H9 (cell line): ENCODE measurements at regions not wholly inside any gene's neighbourhood (a gene's known extent, or its start where the extent isn't known, plus 50 kb on each side); places are given as distances from the start of the nearest gene placed in this dataset.

Experiments
- DNase-seq: peaks from one replicate; pipeline ENCODE4 v3.0.0-alpha.2; 2017
- H2AFZ ChIP-seq: one replicate; pipeline ENCODE4 v1.6.1; 2013; ENCODE audit warnings: mild to moderate bottlenecking, low read length, control low read depth, moderate library complexity
- H2AK5ac ChIP-seq: 2 replicates; pipeline ENCODE4 v1.6.1; 2013; ENCODE audit warnings: low read length, control low read depth, mixed read lengths; ENCODE audit not compliant: insufficient read length
- H2BK120ac ChIP-seq: one replicate; pipeline ENCODE4 v1.6.1; 2013; ENCODE audit warnings: low read depth, mild to moderate bottlenecking, low read length, control low read depth, inconsistent platforms; ENCODE audit not compliant: poor library complexity, severe bottlenecking
- H2BK12ac ChIP-seq: 2 replicates; pipeline ENCODE4 v1.6.1; 2013; ENCODE audit warnings: low read length, control low read depth, mixed read lengths, low read depth; ENCODE audit not compliant: insufficient read length
- H2BK15ac ChIP-seq: 2 replicates; pipeline ENCODE4 v1.6.1; 2013; ENCODE audit warnings: low read depth, low read length, control low read depth
- H2BK20ac ChIP-seq: one replicate; pipeline ENCODE4 v1.6.1; 2013; ENCODE audit warnings: low read depth, mild to moderate bottlenecking, low read length, control low read depth, inconsistent platforms; ENCODE audit not compliant: poor library complexity, severe bottlenecking
- H2BK5ac ChIP-seq: 2 replicates; pipeline ENCODE4 v1.6.1; 2013; ENCODE audit warnings: low read length, control low read depth, mixed read lengths; ENCODE audit not compliant: insufficient read length
- H3K14ac ChIP-seq: 2 replicates; pipeline ENCODE4 v1.6.1; 2013; ENCODE audit warnings: low read length, control low read depth; ENCODE audit not compliant: insufficient read depth
- H3K18ac ChIP-seq: 2 replicates; pipeline ENCODE4 v1.6.1; 2013; ENCODE audit warnings: low read depth, mild to moderate bottlenecking, mixed read lengths, low read length, control low read depth; ENCODE audit not compliant: insufficient read length
- H3K23ac ChIP-seq: 2 replicates; pipeline ENCODE4 v1.6.1; 2013; ENCODE audit warnings: low read length, control low read depth, mixed read lengths, low read depth; ENCODE audit not compliant: insufficient read length
- H3K23me2 ChIP-seq: 2 replicates; pipeline ENCODE4 v1.6.1; 2013; ENCODE audit warnings: low read depth, mild to moderate bottlenecking, mixed read lengths, low read length, control low read depth; ENCODE audit not compliant: insufficient read length, poor library complexity, severe bottlenecking
- H3K27ac ChIP-seq: 2 replicates; pipeline ENCODE4 v1.5.1; 2013; ENCODE audit warnings: low read length, control low read depth, mixed read lengths, low read depth; ENCODE audit not compliant: insufficient read length
- H3K27me3 ChIP-seq: 2 replicates; pipeline ENCODE4 v1.6.1; 2013; ENCODE audit warnings: low read length, control low read depth, inconsistent platforms; ENCODE audit not compliant: insufficient read depth
- H3K4ac ChIP-seq: 2 replicates; pipeline ENCODE4 v1.6.1; 2013; ENCODE audit warnings: low read depth, mild to moderate bottlenecking, control low read depth, inconsistent platforms, low read length, moderate library complexity
- H3K4me1 ChIP-seq: 2 replicates; pipeline ENCODE4 v1.6.1; 2013; ENCODE audit warnings: low read length, control low read depth, inconsistent platforms; ENCODE audit not compliant: insufficient read depth
- H3K4me2 ChIP-seq: 2 replicates; pipeline ENCODE4 v1.6.1; 2013; ENCODE audit warnings: low read length, control low read depth, mixed read lengths; ENCODE audit not compliant: insufficient read length, insufficient read depth
- H3K56ac ChIP-seq: 2 replicates; pipeline ENCODE4 v1.6.1; 2013; ENCODE audit warnings: low read depth, mild to moderate bottlenecking, mixed read lengths, low read length, control low read depth; ENCODE audit not compliant: insufficient read length
- H3K79me1 ChIP-seq: 2 replicates; pipeline ENCODE4 v1.6.1; 2013; ENCODE audit warnings: low read depth, mild to moderate bottlenecking, moderate library complexity, low read length, control low read depth, inconsistent platforms; ENCODE audit not compliant: insufficient read depth, poor library complexity, severe bottlenecking
- H3K79me2 ChIP-seq: 2 replicates; pipeline ENCODE4 v1.6.1; 2013; ENCODE audit warnings: low read length, control low read depth, inconsistent platforms; ENCODE audit not compliant: insufficient read depth
- H3K9ac ChIP-seq: 2 replicates; pipeline ENCODE4 v1.6.1; 2013; ENCODE audit warnings: low read length, control low read depth, mixed read lengths; ENCODE audit not compliant: insufficient read length; ENCODE audit errors: extremely low read depth
- H3K9me3 ChIP-seq: one replicate; pipeline ENCODE4 v1.6.1; 2013; ENCODE audit warnings: low read depth, low read length, inconsistent platforms; ENCODE audit not compliant: control insufficient read depth
- H3T11ph ChIP-seq: one replicate; pipeline ENCODE4 v1.6.1; 2013; ENCODE audit warnings: mild to moderate bottlenecking, low read length, control low read depth, inconsistent platforms
- H4K20me1 ChIP-seq: one replicate; pipeline ENCODE4 v1.6.1; 2013; ENCODE audit not compliant: control insufficient read depth, insufficient read length, insufficient read depth
- H4K5ac ChIP-seq: 2 replicates; pipeline ENCODE4 v1.6.1; 2013; ENCODE audit warnings: low read depth, mild to moderate bottlenecking, mixed read lengths, low read length, control low read depth; ENCODE audit not compliant: insufficient read length
- H4K8ac ChIP-seq: replicated peaks from 2 replicates; pipeline ENCODE4 v1.6.1; 2013; ENCODE audit warnings: low read length, control low read depth, mixed read lengths, low read depth; ENCODE audit not compliant: insufficient read length
- H4K91ac ChIP-seq: 2 replicates; pipeline ENCODE4 v1.6.1; 2013; ENCODE audit warnings: low read depth, mild to moderate bottlenecking, moderate library complexity, mixed read lengths, low read length, control low read depth; ENCODE audit not compliant: insufficient read length
- H3K27ac Mint-ChIP-seq, 3 experiments: 2 replicates in 2 of 3; 3 replicates in 1 of 3; pipeline ENCODE4 v1.8.0; 2020 to 2021; ENCODE audit warnings: mixed read lengths in 3 of 3, mild to moderate bottlenecking in 1 of 3, moderate library complexity in 1 of 3
- H3K27me3 Mint-ChIP-seq: 2 replicates; pipeline ENCODE4 v1.8.0; 2021; ENCODE audit warnings: low read depth, mild to moderate bottlenecking, moderate library complexity, mixed read lengths
- H3K36me3 Mint-ChIP-seq, 3 experiments: 2 replicates in 2 of 3; 3 replicates in 1 of 3; pipeline ENCODE4 v1.8.0; 2020 to 2021; ENCODE audit warnings: low read depth in 3 of 3, mixed read lengths in 3 of 3; ENCODE audit not compliant: insufficient read depth in 1 of 3
- H3K4me1 Mint-ChIP-seq, 2 experiments: 2 replicates each; pipeline ENCODE4 v1.8.0; 2020; ENCODE audit warnings: mixed read lengths in 2 of 2
- H3K4me3 Mint-ChIP-seq, 2 experiments: 2 replicates in 1 of 2; 3 replicates in 1 of 2; pipeline ENCODE4 v1.8.0; 2020 to 2021; ENCODE audit warnings: mild to moderate bottlenecking in 2 of 2, mixed read lengths in 2 of 2, moderate library complexity in 1 of 2
- H3K9me3 Mint-ChIP-seq, 2 experiments: 2 replicates in 1 of 2; 3 replicates in 1 of 2; pipeline ENCODE4 v1.8.0; 2020; ENCODE audit warnings: mild to moderate bottlenecking in 2 of 2, mixed read lengths in 2 of 2, moderate library complexity in 1 of 2
- WGBS: extraction: QIAGEN DNeasy Blood & Tissue Kit; methylation state at CpG from one replicate; pipeline ENCODE4 v1.1.7; 2013; ENCODE audit warnings: missing lambda C conversion rate, low lambda C conversion rate, mixed read lengths; ENCODE audit not compliant: insufficient read length; ENCODE audit errors: extremely low coverage; 5-methylcytosine and 5-hydroxymethylcytosine counted together
- TF ChIP-seq, protein P1 (sequence below): fragments of 200-600 bp; sonication (generic); conservative IDR thresholded peaks from 3 replicates; pipeline ENCODE4 v1.8.0; 2021; ENCODE audit warnings: antibody characterized with exemption, mild to moderate bottlenecking

DNA sequence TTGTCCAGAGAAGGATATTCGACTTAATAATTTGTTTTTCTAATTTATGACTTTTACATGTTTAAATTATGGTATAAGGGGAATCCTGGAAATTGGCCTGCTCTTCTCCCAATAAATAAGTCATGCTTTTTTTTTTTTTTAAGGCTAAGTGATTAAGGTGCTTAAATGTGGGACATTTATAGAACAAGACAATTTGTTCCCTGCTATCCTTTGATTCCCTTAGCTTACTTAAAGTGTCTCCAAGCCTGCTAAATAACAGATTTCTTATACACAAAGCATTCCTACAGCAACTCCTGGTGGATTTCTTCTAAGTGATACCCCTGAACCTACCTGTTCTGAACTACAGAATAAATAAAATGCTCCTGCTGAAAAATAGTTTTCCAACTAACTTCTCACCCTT, 233.0 kb upstream of the UGT8 start:
- Histone ChIP-seq H2BK5ac (no peak overlapping the region), H3K4me2 (no peak overlapping the region), H3K9me3 (no peaks in the 10 kb centered on the region), H3K4me1 (0 out of 2 replicates have a peak, but pooled peaks cover 2% of the 10 kb centered on the region), H3T11ph (no peak overlapping the region), H3K27me3 (no peaks in the 10 kb centered on the region), H2BK15ac (no peak overlapping the region), H3K27ac (no peak overlapping the region), H3K23me2 (no peaks in the 10 kb centered on the region), H2BK120ac (no peak overlapping the region), H3K4ac (no peak overlapping the region), H3K79me1 (no peaks in the 10 kb centered on the region), H3K9ac (no peak overlapping the region), H3K56ac (no peak overlapping the region), H2BK12ac (no peak overlapping the region), H3K18ac (no peak overlapping the region), H4K91ac (no peak overlapping the region), H4K5ac (no peak overlapping the region), H4K20me1 (no peaks in the 10 kb centered on the region), H2AFZ (no peak overlapping the region), H4K8ac (no peak overlapping the region), H2AK5ac (no peak overlapping the region), H3K23ac (no peak overlapping the region), H3K14ac (no peak overlapping the region), H3K79me2 (no peaks in the 10 kb centered on the region), H2BK20ac (no peak overlapping the region)
- Mint-ChIP-seq H3K36me3 (no peaks in the 10 kb centered on the region), H3K27me3 (no peaks in the 10 kb centered on the region), H3K4me3 (no peak overlapping the region), H3K27ac (no peak overlapping the region), H3K9me3 (no peaks in the 10 kb centered on the region), H3K4me1 (peaks cover 0 to 5% of the 10 kb centered on the region in 2 experiments; a peak in 1 of 4 replicates)
- TF ChIP-seq, protein P1, sequence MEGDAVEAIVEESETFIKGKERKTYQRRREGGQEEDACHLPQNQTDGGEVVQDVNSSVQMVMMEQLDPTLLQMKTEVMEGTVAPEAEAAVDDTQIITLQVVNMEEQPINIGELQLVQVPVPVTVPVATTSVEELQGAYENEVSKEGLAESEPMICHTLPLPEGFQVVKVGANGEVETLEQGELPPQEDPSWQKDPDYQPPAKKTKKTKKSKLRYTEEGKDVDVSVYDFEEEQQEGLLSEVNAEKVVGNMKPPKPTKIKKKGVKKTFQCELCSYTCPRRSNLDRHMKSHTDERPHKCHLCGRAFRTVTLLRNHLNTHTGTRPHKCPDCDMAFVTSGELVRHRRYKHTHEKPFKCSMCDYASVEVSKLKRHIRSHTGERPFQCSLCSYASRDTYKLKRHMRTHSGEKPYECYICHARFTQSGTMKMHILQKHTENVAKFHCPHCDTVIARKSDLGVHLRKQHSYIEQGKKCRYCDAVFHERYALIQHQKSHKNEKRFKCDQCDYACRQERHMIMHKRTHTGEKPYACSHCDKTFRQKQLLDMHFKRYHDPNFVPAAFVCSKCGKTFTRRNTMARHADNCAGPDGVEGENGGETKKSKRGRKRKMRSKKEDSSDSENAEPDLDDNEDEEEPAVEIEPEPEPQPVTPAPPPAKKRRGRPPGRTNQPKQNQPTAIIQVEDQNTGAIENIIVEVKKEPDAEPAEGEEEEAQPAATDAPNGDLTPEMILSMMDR: no peak
- DNase-seq: no peak
- WGBS: no CpG with 5 or more reads among the region's 1 CpG
